NCI-H1092 (cell line): ENCODE measurements at regions not wholly inside any gene's neighbourhood (a gene's known extent, or its start where the extent isn't known, plus 50 kb on each side); places are given as distances from the start of the nearest gene placed in this dataset.

Experiments
- DNase-seq: peaks from one replicate; lab custom pipeline; 2025; lab: John Stamatoyannopoulos, UW

- no peak for DNase-seq
Observed at GRCh38 chr4:166628454-166628853, 605.8 kb downstream of the SPOCK3 start.

- DNase-seq, result no peak
Observed at GRCh38 chr4:166635367-166635766, 598.9 kb downstream of the SPOCK3 start.

- no peak for DNase-seq
Observed at GRCh38 chr4:166637816-166638215, 596.5 kb downstream of the SPOCK3 start.

GRCh38 chr4:166655231-166655630 is 579.1 kb downstream of the SPOCK3 start:
- DNase-seq, result no peak

- no peak for DNase-seq
Observed at GRCh38 chr4:166655705-166656104, 578.6 kb downstream of the SPOCK3 start.

- DNase-seq, result no peak
Observed at GRCh38 chr4:166657261-166657660, 577.0 kb downstream of the SPOCK3 start.

- no peak for DNase-seq
Observed at GRCh38 chr4:166658585-166658984, 575.7 kb downstream of the SPOCK3 start.

- DNase-seq, result no peak
Observed at GRCh38 chr4:166662266-166662843, 571.9 kb downstream of the SPOCK3 start.

GRCh38 chr4:166670341-166670740 is 564.0 kb downstream of the SPOCK3 start:
- no peak for DNase-seq

- no peak for DNase-seq
Observed at GRCh38 chr4:166673911-166674310, 560.4 kb downstream of the SPOCK3 start.

GRCh38 chr4:166675411-166675810 is 558.9 kb downstream of the SPOCK3 start:
- no peak for DNase-seq

- no peak for DNase-seq
Observed at GRCh38 chr4:166680796-166681195, 553.5 kb downstream of the SPOCK3 start.

- no peak for DNase-seq
Observed at GRCh38 chr4:166682200-166682599, 552.1 kb downstream of the SPOCK3 start.
